IMR-90 (cell line): ENCODE measurements at regions not wholly inside any gene's neighbourhood (a gene's known extent, or its start where the extent isn't known, plus 50 kb on each side); places are given as distances from the start of the nearest gene placed in this dataset.

Experiments
- ATAC-seq: fragments of 200-7000 bp; cut with Tn5 transposase; 2 replicates; pipeline ENCODE4 v1.9.1; 2020; ENCODE audit warnings: low read depth, mild to moderate bottlenecking, moderate library complexity
- BruUV-seq: library from RNA; stranded (reverse); fragments of 400-500 nt; replicated peaks from 2 replicates; lab custom pipeline; 2021; lab: Mats Ljungman, UMichigan
- CTCF ChIA-PET: fragments of 300-600 bp; formaldehyde crosslinking; extraction: SDS; loops from one replicate; lab custom pipeline; 2021; ENCODE audit warnings: antibody characterized with exemption; lab: Yijun Ruan, JAX
- POLR2A ChIA-PET: fragments of 300-600 bp; sonication (Branson Sonifier 250); formaldehyde crosslinking; loops from one replicate; lab custom pipeline; 2022; ENCODE audit warnings: antibody characterized with exemption; ENCODE audit not compliant: unreplicated experiment; lab: Charles Lee
- DNase-seq: peaks from one replicate; pipeline ENCODE4 v3.0.0; 2013
- H2AFZ ChIP-seq: replicated peaks from 2 replicates; pipeline ENCODE3; 2013; ENCODE audit warnings: low read length, mild to moderate bottlenecking; ENCODE audit not compliant: poor library complexity
- H2AK5ac ChIP-seq: 2 replicates; pipeline ENCODE4 v1.6.1; 2013; ENCODE audit warnings: low read depth, low read length, inconsistent platforms
- H2AK9ac ChIP-seq: replicated peaks from 2 replicates; pipeline ENCODE3; 2013; ENCODE audit warnings: mild to moderate bottlenecking, low read depth, low read length, moderate library complexity; ENCODE audit not compliant: poor library complexity
- H2BK120ac ChIP-seq: 2 replicates; pipeline ENCODE4 v1.6.1; 2013; ENCODE audit warnings: low read depth, low read length, inconsistent platforms
- H2BK15ac ChIP-seq: 3 replicates; pipeline ENCODE4 v1.6.1; 2013; ENCODE audit warnings: low read depth, low read length, inconsistent platforms
- H2BK20ac ChIP-seq: 2 replicates; pipeline ENCODE4 v1.6.1; 2013; ENCODE audit warnings: low read depth, mild to moderate bottlenecking, inconsistent platforms, low read length, moderate library complexity
- H2BK5ac ChIP-seq: 2 replicates; pipeline ENCODE4 v1.6.1; 2013; ENCODE audit warnings: mild to moderate bottlenecking, low read depth, low read length, inconsistent platforms; ENCODE audit not compliant: poor library complexity, severe bottlenecking
- H3K14ac ChIP-seq: replicated peaks from 2 replicates; pipeline ENCODE4 v1.6.1; 2013; ENCODE audit warnings: low read depth, low read length, inconsistent platforms
- H3K18ac ChIP-seq: 2 replicates; pipeline ENCODE4 v1.6.1; 2013; ENCODE audit warnings: low read depth, low read length, control low read depth
- H3K23ac ChIP-seq: 2 replicates; pipeline ENCODE4 v1.6.1; 2013; ENCODE audit warnings: low read depth, low read length, inconsistent platforms
- H3K27ac ChIP-seq: 2 replicates; pipeline ENCODE4 v1.5.1; 2013; ENCODE audit warnings: mild to moderate bottlenecking, control low read depth, low read length; ENCODE audit not compliant: insufficient read depth
- H3K27me3 ChIP-seq: 2 replicates; pipeline ENCODE4 v1.6.1; 2013; ENCODE audit warnings: low read length; ENCODE audit not compliant: control insufficient read depth, insufficient read depth
- H3K36me3 ChIP-seq: 2 replicates; pipeline ENCODE4 v1.6.1; 2013; ENCODE audit warnings: low read length, mixed read lengths; ENCODE audit not compliant: control insufficient read depth, insufficient read depth
- H3K4ac ChIP-seq: 2 replicates; pipeline ENCODE4 v1.6.1; 2013; ENCODE audit warnings: low read depth, low read length, inconsistent platforms
- H3K4me1 ChIP-seq: 2 replicates; pipeline ENCODE4 v1.6.1; 2013; ENCODE audit warnings: low read length, mixed read lengths; ENCODE audit not compliant: control insufficient read depth, insufficient read depth
- H3K4me2 ChIP-seq: 2 replicates; pipeline ENCODE4 v1.6.1; 2013; ENCODE audit warnings: low read depth, mild to moderate bottlenecking, control low read depth, low read length, moderate library complexity
- H3K4me3 ChIP-seq: 2 replicates; pipeline ENCODE4 v1.5.1; 2013; ENCODE audit warnings: low read depth, mild to moderate bottlenecking, control low read depth, low read length, moderate library complexity; ENCODE audit not compliant: insufficient read depth
- H3K56ac ChIP-seq: 2 replicates; pipeline ENCODE4 v1.6.1; 2013; ENCODE audit warnings: low read length, inconsistent platforms; ENCODE audit not compliant: insufficient read depth; ENCODE audit errors: extremely low read depth
- H3K79me1 ChIP-seq, 2 experiments: 2 replicates each; pipeline ENCODE4 v1.6.1; 2013; ENCODE audit warnings: low read length in 2 of 2, inconsistent platforms in 1 of 2, low read depth in 1 of 2
- H3K9ac ChIP-seq: 2 replicates; pipeline ENCODE4 v1.6.1; 2013; ENCODE audit warnings: low read depth, low read length, control low read depth
- H3K9me1 ChIP-seq: 2 replicates; pipeline ENCODE4 v1.6.1; 2013; ENCODE audit warnings: low read length, inconsistent platforms; ENCODE audit not compliant: insufficient read depth
- H3K9me3 ChIP-seq: 2 replicates; pipeline ENCODE4 v1.6.1; 2013; ENCODE audit warnings: low read length; ENCODE audit not compliant: control insufficient read depth, insufficient read depth
- H4K20me1 ChIP-seq: 2 replicates; pipeline ENCODE4 v1.6.1; 2013; ENCODE audit warnings: low read length, inconsistent platforms; ENCODE audit not compliant: insufficient read depth
- H4K5ac ChIP-seq: 2 replicates; pipeline ENCODE4 v1.6.1; 2013; ENCODE audit warnings: mild to moderate bottlenecking, low read depth, low read length, control low read depth
- H4K8ac ChIP-seq, 2 experiments: 2 replicates each; pipeline ENCODE4 v1.6.1; 2013; ENCODE audit warnings: low read depth in 2 of 2, low read length in 2 of 2, control low read depth in 1 of 2, inconsistent platforms in 1 of 2
- H4K91ac ChIP-seq: 2 replicates; pipeline ENCODE4 v1.6.1; 2013; ENCODE audit warnings: low read depth, low read length, inconsistent platforms; ENCODE audit not compliant: insufficient read depth
- MAZ ChIP-seq: IDR thresholded peaks from 2 replicates; pipeline ENCODE4 v1.6.1; 2012; ENCODE audit warnings: low read depth, mild to moderate bottlenecking, low read length, improper control_type of control experiment, moderate library complexity, borderline replicate concordance
- POLR2A ChIP-seq: IDR thresholded peaks from 2 replicates; pipeline ENCODE4 v1.6.1; 2012; ENCODE audit warnings: mild to moderate bottlenecking, low read depth, low read length
- RCOR1 ChIP-seq: IDR thresholded peaks from 2 replicates; pipeline ENCODE4 v1.6.1; 2012; ENCODE audit warnings: mild to moderate bottlenecking, low read length, improper control_type of control experiment; ENCODE audit not compliant: insufficient replicate concordance
- RFX5 ChIP-seq: IDR thresholded peaks from 2 replicates; pipeline ENCODE4 v1.8.0; 2012; ENCODE audit warnings: low read depth, mild to moderate bottlenecking, low read length, moderate library complexity
- WGBS, 2 experiments: methylation state at CpG; one replicate each; pipeline versions ENCODE4 v1.1.5 to v1.1.7; 2013; ENCODE audit warnings: missing lambda C conversion rate in 2 of 2; ENCODE audit not compliant: insufficient read length in 1 of 2; ENCODE audit errors: extremely low coverage in 2 of 2; 5-methylcytosine and 5-hydroxymethylcytosine counted together
- dilution Hi-C: fragments of 300-500 bp; cut with HindIII; formaldehyde crosslinking; loops from one replicate; pipeline ENCODE4 v1.14.3; 2018; ENCODE audit warnings: low sequenced_read_pairs; ENCODE audit not compliant: unreplicated experiment
- in situ Hi-C: fragments of 300-500 bp; cut with MboI; formaldehyde crosslinking; loops from 3 replicates; pipeline ENCODE4 v1.14.3; 2019; ENCODE audit warnings: low sequenced_read_pairs, inconsistent platforms, mixed read lengths
- intact Hi-C: fragments of 100-400 bp; cut with micrococcal nuclease; formaldehyde crosslinking; loops from 2 replicates; pipeline ENCODE4 v1.10.0; 2022
- TF ChIP-seq, protein P1 (sequence below): conservative IDR thresholded peaks from 2 replicates; pipeline ENCODE4 v1.5.1; 2012; ENCODE audit warnings: mild to moderate bottlenecking, low read depth, low read length, improper control_type of control experiment
- TF ChIP-seq, protein P2 (sequence below): fragments of 150-350 bp; IDR thresholded peaks from 2 replicates; pipeline ENCODE4 v1.6.1; 2016; ENCODE audit warnings: low read depth, mild to moderate bottlenecking, low read length, moderate library complexity, borderline replicate concordance

DNA sequence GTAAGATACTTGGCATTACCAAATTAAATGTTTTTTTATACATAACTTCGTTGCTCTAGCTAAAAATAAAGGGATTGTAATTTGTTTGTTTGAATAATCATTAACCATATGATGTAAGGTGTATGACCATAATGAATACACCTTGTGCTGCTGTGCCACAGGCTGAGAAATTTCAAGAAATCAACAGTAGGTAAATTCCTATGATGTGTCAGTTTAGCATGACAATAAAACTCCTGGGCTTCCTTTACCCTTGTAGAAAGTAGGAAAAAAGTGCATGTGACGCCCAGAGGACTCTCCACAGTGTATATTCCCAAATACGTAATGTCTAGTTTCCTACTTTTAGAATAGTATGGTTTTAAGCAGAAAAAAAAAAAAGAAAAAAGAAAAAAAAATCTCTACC, 208.1 kb downstream of the SATB1 start:
- in situ Hi-C loops = no loop called here
- WGBS, 2 experiments = no CpG with 5 or more reads among the region's 3 CpGs
- no TSS peak for BruUV-seq

More for the DNA sequence above, 208.1 kb downstream of the SATB1 start:
- Histone ChIP-seq H2BK15ac (no peak overlapping the region), H3K9ac (no peak overlapping the region), H3K14ac (no peak overlapping the region), H2AFZ (no peak overlapping the region), H3K56ac (no peak overlapping the region), H4K5ac (no peak overlapping the region), H2BK20ac (no peak overlapping the region), H2BK120ac (no peak overlapping the region), H3K79me1 (no peaks in the 10 kb centered on the region), H2BK5ac (no peak overlapping the region), H3K9me1 (no peaks in the 10 kb centered on the region), H2AK9ac (no peak overlapping the region), H3K4ac (no peak overlapping the region), H3K9me3 (no peaks in the 10 kb centered on the region), H3K23ac (no peak overlapping the region), H3K36me3 (no peaks in the 10 kb centered on the region), H3K27me3 (no peaks in the 10 kb centered on the region), H4K20me1 (no peaks in the 10 kb centered on the region), H3K4me2 (no peak overlapping the region), H4K8ac (no peak overlapping the region), H3K18ac (no peak overlapping the region), H4K91ac (no peak overlapping the region), H3K4me1 (no peaks in the 10 kb centered on the region), H2AK5ac (no peak overlapping the region), H3K27ac (no peak overlapping the region), H3K4me3 (no peak overlapping the region)
- TF ChIP-seq MAZ = no peak
- TF ChIP-seq RCOR1 = no peak
- TF ChIP-seq, protein P1, sequence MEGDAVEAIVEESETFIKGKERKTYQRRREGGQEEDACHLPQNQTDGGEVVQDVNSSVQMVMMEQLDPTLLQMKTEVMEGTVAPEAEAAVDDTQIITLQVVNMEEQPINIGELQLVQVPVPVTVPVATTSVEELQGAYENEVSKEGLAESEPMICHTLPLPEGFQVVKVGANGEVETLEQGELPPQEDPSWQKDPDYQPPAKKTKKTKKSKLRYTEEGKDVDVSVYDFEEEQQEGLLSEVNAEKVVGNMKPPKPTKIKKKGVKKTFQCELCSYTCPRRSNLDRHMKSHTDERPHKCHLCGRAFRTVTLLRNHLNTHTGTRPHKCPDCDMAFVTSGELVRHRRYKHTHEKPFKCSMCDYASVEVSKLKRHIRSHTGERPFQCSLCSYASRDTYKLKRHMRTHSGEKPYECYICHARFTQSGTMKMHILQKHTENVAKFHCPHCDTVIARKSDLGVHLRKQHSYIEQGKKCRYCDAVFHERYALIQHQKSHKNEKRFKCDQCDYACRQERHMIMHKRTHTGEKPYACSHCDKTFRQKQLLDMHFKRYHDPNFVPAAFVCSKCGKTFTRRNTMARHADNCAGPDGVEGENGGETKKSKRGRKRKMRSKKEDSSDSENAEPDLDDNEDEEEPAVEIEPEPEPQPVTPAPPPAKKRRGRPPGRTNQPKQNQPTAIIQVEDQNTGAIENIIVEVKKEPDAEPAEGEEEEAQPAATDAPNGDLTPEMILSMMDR = no peak
- TF ChIP-seq RFX5 = no peak
- TF ChIP-seq, protein P2, sequence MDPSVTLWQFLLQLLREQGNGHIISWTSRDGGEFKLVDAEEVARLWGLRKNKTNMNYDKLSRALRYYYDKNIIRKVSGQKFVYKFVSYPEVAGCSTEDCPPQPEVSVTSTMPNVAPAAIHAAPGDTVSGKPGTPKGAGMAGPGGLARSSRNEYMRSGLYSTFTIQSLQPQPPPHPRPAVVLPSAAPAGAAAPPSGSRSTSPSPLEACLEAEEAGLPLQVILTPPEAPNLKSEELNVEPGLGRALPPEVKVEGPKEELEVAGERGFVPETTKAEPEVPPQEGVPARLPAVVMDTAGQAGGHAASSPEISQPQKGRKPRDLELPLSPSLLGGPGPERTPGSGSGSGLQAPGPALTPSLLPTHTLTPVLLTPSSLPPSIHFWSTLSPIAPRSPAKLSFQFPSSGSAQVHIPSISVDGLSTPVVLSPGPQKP = no peak
- TF ChIP-seq POLR2A = no peak
- ATAC-seq = no peak
- intact Hi-C loops (no loop called here), dilution Hi-C loops (no loop called here)
- ChIA-PET POLR2A (no interaction called here), CTCF (interaction anchor here (0.6 kb wide), 1 partner anchor 189 kb away, joined by 3 read pairs; no protein-coding TSS in a partner anchor)
- DNase-seq = no peak
